ENCODE measurements at regions not wholly inside any gene's neighbourhood (a gene's known extent, or its start where the extent isn't known, plus 50 kb on each side); places are given as distances from the start of the nearest gene placed in this dataset.
A peak's percentile ranks its signal among the peaks of the same experiment; 100 is the strongest.

DNA sequence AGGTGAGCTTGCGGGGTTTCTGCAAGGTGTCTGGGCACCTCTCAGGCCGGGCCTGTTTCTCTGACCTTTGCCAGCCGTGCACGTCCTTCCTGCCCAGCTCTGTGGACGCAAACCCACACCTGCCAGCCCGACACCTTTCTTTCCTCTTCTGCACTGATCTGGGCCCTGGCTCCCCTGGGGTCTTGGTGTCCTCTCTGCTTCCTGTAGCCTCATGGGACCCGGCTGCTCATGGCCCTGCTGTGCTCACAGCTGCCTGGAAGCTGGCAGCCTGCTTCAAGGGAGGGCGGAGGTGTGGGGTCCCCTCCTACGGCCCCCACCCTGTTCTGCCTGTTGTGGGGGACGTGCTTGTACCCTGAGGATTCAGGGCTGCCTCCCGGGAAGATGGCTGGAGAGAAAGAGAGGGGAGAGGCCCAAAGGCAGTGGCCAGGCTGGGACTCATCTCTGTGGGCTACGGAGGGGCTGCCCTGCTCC, 342.4 kb downstream of the SEC14L1 start:
- Mint-ChIP-seq H3K4me1 (peaks cover 12% of the 10 kb centered on the region), H3K36me3 (peaks cover 20% of the 10 kb centered on the region), H3K27me3 (no peaks in the 10 kb centered on the region), H3K27ac (no peak overlapping the region), H3K9me3 (no peaks in the 10 kb centered on the region), H3K4me3 (no peak overlapping the region)
- POLR2A ChIA-PET = interaction anchor here (0.7 kb wide), 1 partner anchor 11 kb away, joined by 3 read pairs; no protein-coding TSS in a partner anchor
- ATAC-seq (ENCODE audit: low read depth) = no peak
- DNase-seq = no peak

- Mint-ChIP-seq H3K9me3 (no peaks in the 10 kb centered on the region), H3K4me1 (peaks cover 6% of the 10 kb centered on the region), H3K27me3 (no peaks in the 10 kb centered on the region), H3K27ac (no peak overlapping the region), H3K36me3 (peaks cover 24% of the 10 kb centered on the region), H3K4me3 (no peak overlapping the region)
- ATAC-seq (ENCODE audit: low read depth) = no peak
- DNase-seq = no peak
- POLR2A ChIA-PET = no interaction called here
Measured at GRCh38 chr17:77484111-77484510, 343.3 kb downstream of the SEC14L1 start.

- Mint-ChIP-seq H3K27ac (no peak overlapping the region), H3K27me3 (no peaks in the 10 kb centered on the region), H3K4me3 (no peak overlapping the region), H3K36me3 (peaks cover 24% of the 10 kb centered on the region), H3K4me1 (peaks cover 2% of the 10 kb centered on the region), H3K9me3 (no peaks in the 10 kb centered on the region)
- POLR2A ChIA-PET = no interaction called here
- ATAC-seq (ENCODE audit: low read depth) = no peak
- no peak for DNase-seq
Measured at GRCh38 chr17:77485089-77485833, 344.5 kb downstream of the SEC14L1 start.

DNA sequence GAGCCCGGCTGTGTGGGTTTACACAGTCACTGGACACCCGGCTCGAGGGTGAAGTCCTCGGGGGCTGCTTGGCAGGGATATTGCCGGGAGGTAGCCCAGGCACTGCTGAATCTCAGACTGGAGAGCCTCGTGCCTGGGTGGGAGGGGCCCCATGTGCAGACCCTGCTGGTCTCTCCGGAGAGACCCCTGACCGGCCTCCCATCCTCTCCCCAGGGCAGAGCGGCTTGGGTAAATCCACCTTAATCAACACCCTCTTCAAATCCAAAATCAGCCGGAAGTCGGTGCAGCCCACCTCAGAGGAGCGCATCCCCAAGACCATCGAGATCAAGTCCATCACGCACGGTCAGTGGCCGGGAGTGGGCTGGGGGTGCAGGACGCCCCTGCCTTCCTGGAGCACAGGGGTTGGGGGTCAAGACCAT, 346.5 kb downstream of the SEC14L1 start:
- H3K36me3 Mint-ChIP-seq = peaks cover 22% of the 10 kb centered on the region
- no peaks in the 10 kb centered on the region for H3K9me3 Mint-ChIP-seq
- ATAC-seq (ENCODE audit: low read depth) (no peak), DNase-seq (no peak)
- H3K4me1 Mint-ChIP-seq = peaks cover 6% of the 10 kb centered on the region
- H3K4me3 Mint-ChIP-seq = no peak overlapping the region
- POLR2A ChIA-PET = no interaction called here
- no peaks in the 10 kb centered on the region for H3K27me3 Mint-ChIP-seq
- no peak overlapping the region for H3K27ac Mint-ChIP-seq

GRCh38 chr17:77487677-77488530, 347.1 kb downstream of the SEC14L1 start:
- POLR2A ChIA-PET = no interaction called here

GRCh38 chr17:77488531-77489238, 347.9 kb downstream of the SEC14L1 start:
- DNase-seq (no peak), ATAC-seq (ENCODE audit: low read depth) (no peak)
- no peak overlapping the region for H3K27ac Mint-ChIP-seq
- no peak overlapping the region for H3K4me3 Mint-ChIP-seq
- H3K27me3 Mint-ChIP-seq = no peaks in the 10 kb centered on the region
- POLR2A ChIA-PET = no interaction called here
- peaks cover 19% of the 10 kb centered on the region for H3K36me3 Mint-ChIP-seq
- H3K9me3 Mint-ChIP-seq = no peaks in the 10 kb centered on the region
- H3K4me1 Mint-ChIP-seq = peaks cover 6% of the 10 kb centered on the region

More at GRCh38 chr17:77487677-77488530, 347.1 kb downstream of the SEC14L1 start:
- Mint-ChIP-seq H3K27ac (no peak overlapping the region), H3K4me3 (no peak overlapping the region), H3K36me3 (peaks cover 22% of the 10 kb centered on the region), H3K9me3 (no peaks in the 10 kb centered on the region), H3K27me3 (no peaks in the 10 kb centered on the region), H3K4me1 (peaks cover 6% of the 10 kb centered on the region)
- DNase-seq (no peak), ATAC-seq (ENCODE audit: low read depth) (no peak)

GRCh38 chr17:77489239-77489892, 348.6 kb downstream of the SEC14L1 start:
- ATAC-seq (ENCODE audit: low read depth) (no peak), DNase-seq (no peak)
- H3K27me3 Mint-ChIP-seq = no peaks in the 10 kb centered on the region
- H3K9me3 Mint-ChIP-seq = no peaks in the 10 kb centered on the region
- no peak overlapping the region for H3K27ac Mint-ChIP-seq
- peaks cover 19% of the 10 kb centered on the region for H3K36me3 Mint-ChIP-seq
- POLR2A ChIA-PET = interaction anchor here (1.1 kb wide), 1 partner anchor 158 kb away, joined by 3 read pairs; no protein-coding TSS in a partner anchor
- peaks cover 6% of the 10 kb centered on the region for H3K4me1 Mint-ChIP-seq
- no peak overlapping the region for H3K4me3 Mint-ChIP-seq

DNA sequence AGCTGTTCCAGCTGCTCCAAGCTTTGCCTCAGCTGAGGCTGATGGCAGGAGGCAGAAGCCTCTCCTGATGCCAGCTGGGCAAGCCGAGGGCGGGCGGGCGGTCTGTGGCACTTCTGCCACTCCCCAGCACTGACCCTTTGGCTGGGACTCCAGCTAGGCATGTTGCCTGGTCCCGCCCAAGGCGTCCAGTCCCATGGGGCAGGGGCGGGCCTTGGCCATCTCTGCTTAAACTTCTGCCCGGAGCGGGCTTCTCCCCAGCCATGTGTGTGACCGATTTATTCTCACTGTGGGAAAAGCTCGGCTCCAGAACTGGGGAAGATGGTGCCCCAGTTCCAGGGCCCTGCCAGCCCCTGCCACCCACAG, 349.1 kb downstream of the SEC14L1 start:
- Mint-ChIP-seq H3K4me1 (peaks cover 8% of the 10 kb centered on the region), H3K4me3 (no peak overlapping the region), H3K36me3 (peaks cover 20% of the 10 kb centered on the region), H3K27me3 (no peaks in the 10 kb centered on the region), H3K27ac (no peak overlapping the region), H3K9me3 (no peaks in the 10 kb centered on the region)
- ATAC-seq (ENCODE audit: low read depth) (no peak), DNase-seq (no peak)
- POLR2A ChIA-PET = interaction anchor here (1.1 kb wide), 1 partner anchor 158 kb away, joined by 3 read pairs; no protein-coding TSS in a partner anchor

DNA sequence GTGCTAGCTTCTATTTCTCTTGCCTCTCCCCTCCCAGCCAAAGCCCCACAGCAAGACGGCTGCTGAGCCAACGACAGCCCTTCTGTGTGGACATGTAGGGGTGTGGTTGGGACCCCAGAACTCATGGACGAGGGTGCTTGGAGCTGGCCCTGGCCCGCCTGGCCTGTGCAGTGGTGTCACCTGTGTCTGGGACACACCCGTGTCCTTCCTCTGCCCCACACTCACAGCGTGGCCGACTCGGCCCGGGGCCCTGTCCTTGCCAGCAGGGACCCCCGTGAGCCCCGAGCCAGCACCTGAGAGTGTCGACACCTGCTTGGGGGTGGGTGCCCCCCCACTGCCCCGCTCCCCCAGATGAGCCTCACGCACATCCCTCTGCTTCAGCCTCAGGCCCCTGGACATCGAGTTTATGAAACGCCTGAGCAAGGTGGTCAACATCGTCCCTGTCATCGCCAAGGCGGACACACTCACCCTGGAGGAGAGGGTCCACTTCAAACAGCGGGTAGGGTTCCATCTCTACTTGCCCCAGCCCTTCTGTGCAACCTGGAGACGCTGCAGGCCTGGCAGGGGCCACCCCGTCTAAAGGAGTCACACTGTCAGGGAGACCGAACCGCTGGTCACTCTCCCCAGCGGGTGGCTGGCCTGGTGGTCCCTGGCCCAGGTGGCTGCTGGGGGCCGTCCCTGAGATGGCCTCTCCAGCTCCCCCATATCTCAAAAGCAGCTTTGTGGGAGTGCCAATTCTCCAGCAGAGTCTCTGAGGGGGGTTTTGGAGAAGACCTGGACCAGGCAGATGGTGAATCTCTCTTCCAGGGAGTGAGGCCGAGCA, 349.8 kb downstream of the SEC14L1 start:
- no peak for DNase-seq
- no peaks in the 10 kb centered on the region for H3K9me3 Mint-ChIP-seq
- POLR2A ChIA-PET = interaction anchor here (1.1 kb wide), 1 partner anchor 159 kb away, joined by 3 read pairs; no protein-coding TSS in a partner anchor
- no peak overlapping the region for H3K4me3 Mint-ChIP-seq
- no peak overlapping the region for H3K27ac Mint-ChIP-seq
- H3K36me3 Mint-ChIP-seq = peaks cover 21% of the 10 kb centered on the region
- peaks cover 10% of the 10 kb centered on the region for H3K4me1 Mint-ChIP-seq
- H3K27me3 Mint-ChIP-seq = no peaks in the 10 kb centered on the region
- no peak for ATAC-seq (ENCODE audit: low read depth)

DNA sequence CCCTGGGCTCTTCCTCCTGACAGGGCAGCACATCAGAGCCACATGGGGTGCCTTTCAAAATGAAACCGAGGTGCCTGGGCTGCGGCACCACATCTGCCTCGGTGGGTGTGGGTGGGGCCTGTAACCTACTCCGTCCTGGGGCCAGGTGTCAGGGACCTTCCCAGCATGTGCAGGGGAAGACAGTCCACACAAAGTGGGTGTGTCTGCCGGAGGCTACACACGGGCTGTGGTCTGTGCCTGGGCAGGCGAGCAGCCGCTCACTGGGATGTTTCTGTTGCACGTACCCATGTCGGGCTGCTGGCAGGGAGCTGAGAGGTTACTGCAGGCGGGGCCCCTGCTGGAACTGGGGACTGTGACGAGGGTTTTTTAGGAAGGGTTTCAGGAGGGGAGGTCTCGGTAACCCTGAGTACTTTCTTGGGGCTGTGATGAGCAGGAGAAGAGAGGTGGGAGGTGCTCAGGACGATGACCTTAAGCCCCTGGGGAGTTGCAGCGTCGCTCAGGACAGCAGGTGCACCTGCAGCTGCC, 351.2 kb downstream of the SEC14L1 start:
- no peaks in the 10 kb centered on the region for H3K9me3 Mint-ChIP-seq
- no peaks in the 10 kb centered on the region for H3K27me3 Mint-ChIP-seq
- peaks cover 7% of the 10 kb centered on the region for H3K4me1 Mint-ChIP-seq
- DNase-seq (peak; percentile 42), ATAC-seq (ENCODE audit: low read depth) (peak; percentile 25)
- H3K36me3 Mint-ChIP-seq = peaks cover 14% of the 10 kb centered on the region
- peak overlapping the region; percentile 62 for H3K27ac Mint-ChIP-seq
- POLR2A ChIA-PET = interaction anchor here (0.6 kb wide), 1 partner anchor 136 kb away, joined by 4 read pairs; no protein-coding TSS in a partner anchor
- H3K4me3 Mint-ChIP-seq = no peak overlapping the region

DNA sequence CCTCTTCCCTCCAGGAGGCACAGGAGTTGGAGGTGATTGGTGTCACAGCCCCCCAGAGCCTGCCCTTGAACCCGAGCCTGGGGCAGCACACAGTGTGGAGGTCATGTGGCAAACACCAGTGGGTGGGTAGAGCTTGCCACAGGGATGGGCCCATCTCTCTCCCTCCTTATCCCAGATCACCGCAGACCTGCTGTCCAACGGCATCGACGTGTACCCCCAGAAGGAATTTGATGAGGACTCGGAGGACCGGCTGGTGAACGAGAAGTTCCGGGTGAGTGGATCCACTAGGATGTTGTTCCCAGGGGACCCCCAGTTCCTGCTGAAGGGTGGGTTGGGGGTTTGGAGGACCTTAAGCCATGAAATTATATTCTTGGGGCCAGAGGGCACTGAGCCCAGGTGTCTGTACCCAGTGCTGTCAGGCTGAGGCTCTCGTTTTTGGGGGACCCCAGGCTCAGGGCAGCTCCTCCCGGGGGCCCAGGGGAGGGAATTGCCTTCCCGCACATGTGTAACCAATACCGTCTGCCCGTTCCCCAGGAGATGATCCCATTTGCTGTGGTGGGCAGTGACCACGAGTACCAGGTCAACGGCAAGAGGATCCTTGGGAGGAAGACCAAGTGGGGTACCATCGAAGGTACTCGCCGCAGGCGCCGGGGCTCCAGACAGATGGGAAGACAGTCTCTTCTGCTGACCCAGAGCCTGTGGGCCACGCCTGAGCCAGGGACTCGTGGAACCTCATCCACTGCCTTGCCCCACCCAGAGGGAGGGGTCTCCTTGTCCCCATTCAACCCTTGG, 351.9 kb downstream of the SEC14L1 start:
- Mint-ChIP-seq H3K27me3 (no peaks in the 10 kb centered on the region), H3K36me3 (peaks cover 14% of the 10 kb centered on the region), H3K4me1 (peaks cover 7% of the 10 kb centered on the region), H3K9me3 (no peaks in the 10 kb centered on the region), H3K27ac (peak overlapping the region; percentile 73), H3K4me3 (no peak overlapping the region)
- ATAC-seq (ENCODE audit: low read depth) = no peak
- POLR2A ChIA-PET = interaction anchor here (0.8 kb wide), 1 partner anchor 20 kb away, joined by 3 read pairs; no protein-coding TSS in a partner anchor
- peak; percentile 27 for DNase-seq

All from activated naive CD8-positive, alpha-beta T cell treated with anti-CD3 and anti-CD28 coated beads, Interleukin-2, amount 10 ng/mL, durations not matched to agents 7 days and 5 days (primary cell).